T-helper 9 cell (primary cell): ENCODE measurements at regions not wholly inside any gene's neighbourhood (a gene's known extent, or its start where the extent isn't known, plus 50 kb on each side); places are given as distances from the start of the nearest gene placed in this dataset.
"Not testable (repeated sequence)": the region's sequence is repeated elsewhere in the genome, so short reads cannot be mapped to it uniquely, and the experiment has no call there.

ENCODE experiments used
- DNase-seq: peaks from one replicate; pipeline ENCODE4 v3.0.0-alpha.2; 2020

GRCh38 chrX:22818061-22818460, 181.7 kb upstream of the DDX53 start:
- DNase-seq, result no peak

- DNase-seq, result no peak
Observed at GRCh38 chrX:22855693-22856092, 144.1 kb upstream of the DDX53 start.

GRCh38 chrX:22859642-22860041, 140.1 kb upstream of the DDX53 start:
- no peak for DNase-seq

- DNase-seq, result not testable (repeated sequence)
Observed at GRCh38 chrX:22866801-22867200, 133.0 kb upstream of the DDX53 start.

DNA sequence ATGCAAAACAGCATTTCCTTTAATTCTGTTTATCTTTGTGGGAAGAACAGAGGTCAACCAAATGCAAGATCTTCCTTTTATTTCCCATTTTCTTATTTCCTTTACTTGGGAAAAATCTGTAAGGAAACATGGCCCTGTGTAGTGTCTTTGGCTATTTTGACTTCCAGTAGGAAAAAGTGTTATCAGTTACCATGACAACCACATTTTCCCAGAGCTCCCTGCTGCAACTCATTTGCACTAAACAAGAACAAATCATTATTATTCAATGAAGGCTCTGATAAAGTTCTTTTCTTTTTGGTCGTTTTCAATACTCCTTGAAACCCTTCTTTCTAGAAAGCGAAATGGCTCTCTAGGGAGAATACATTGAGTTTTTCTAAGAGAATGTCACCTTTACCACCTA, 117.2 kb upstream of the DDX53 start:
- no peak for DNase-seq

- DNase-seq, result no peak
Observed at GRCh38 chrX:22889819-22890218, 109.9 kb upstream of the DDX53 start.

GRCh38 chrX:22912616-22913015, 87.1 kb upstream of the DDX53 start:
- no peak for DNase-seq

- no peak for DNase-seq
Observed at GRCh38 chrX:22922961-22923360, 76.8 kb upstream of the DDX53 start.

- DNase-seq, result no peak
Observed at GRCh38 chrX:22934640-22935039, 65.1 kb upstream of the DDX53 start.

DNA sequence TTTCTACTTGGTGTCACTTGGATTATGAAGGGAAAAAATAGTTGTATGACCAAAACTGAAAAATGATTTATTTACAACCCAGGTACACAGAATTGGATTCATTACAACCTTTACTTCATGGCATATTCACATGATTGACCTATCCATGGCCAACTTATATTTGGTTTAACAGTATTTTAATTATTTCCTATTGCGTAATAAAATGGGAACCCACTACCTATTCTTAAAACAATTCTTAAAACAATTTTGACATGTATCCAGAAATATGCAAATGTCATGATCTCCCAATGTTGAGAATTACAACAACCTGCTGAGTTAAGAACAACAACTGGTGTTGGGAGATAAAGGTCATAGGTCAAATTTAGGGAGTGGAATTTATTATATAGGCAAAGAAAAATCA, 54.8 kb upstream of the DDX53 start:
- DNase-seq, result no peak
